SK-N-SH (cell line): ENCODE measurements at regions not wholly inside any gene's neighbourhood (a gene's known extent, or its start where the extent isn't known, plus 50 kb on each side); places are given as distances from the start of the nearest gene placed in this dataset.

Source experiments
- CTCF ChIA-PET: fragments of 300-600, 350-600 bp; formaldehyde crosslinking; extraction: SDS; loops from one replicate; lab custom pipeline; 2021; lab: Yijun Ruan, JAX
- POLR2A ChIA-PET: fragments of 350-600 bp; sonication (Branson Sonifier 250); formaldehyde crosslinking; extraction: SDS; loops from one replicate; lab custom pipeline; 2020; ENCODE audit warnings: antibody characterized with exemption, inconsistent platforms; lab: Yijun Ruan, JAX
- DNase-seq: peaks from one replicate; pipeline ENCODE4 v3.0.0; 2012
- H2AFZ ChIP-seq: fragments of 200-600 bp; sonication (generic); 2 replicates; pipeline ENCODE4 v1.8.1; 2016; ENCODE audit warnings: antibody characterized with exemption, mild to moderate bottlenecking, low read depth
- H3F3A ChIP-seq: fragments of 200-600 bp; sonication (generic); replicated peaks from 2 replicates; pipeline ENCODE3; 2016; ENCODE audit warnings: antibody characterized with exemption, mild to moderate bottlenecking; ENCODE audit not compliant: insufficient read depth
- H3K27ac ChIP-seq, 2 experiments: fragments of 200-500 bp in 1 of 2; fragments of 200-600 bp in 1 of 2; sonication (Bioruptor generic) in 1 of 2; sonication (generic), shearing (Covaris generic) in 1 of 2; 2 replicates each; pipeline versions ENCODE4 v1.5.1 to v1.6.1; 2014 to 2016; ENCODE audit warnings: low read depth in 2 of 2, inconsistent platforms in 1 of 2, low read length in 1 of 2, mild to moderate bottlenecking in 1 of 2, mixed read lengths in 1 of 2
- H3K27me3 ChIP-seq: fragments of 200-600 bp; sonication (generic), shearing (Covaris generic); 2 replicates; pipeline ENCODE4 v1.6.1; 2016; ENCODE audit warnings: mixed run types; ENCODE audit not compliant: insufficient read depth
- H3K36me3 ChIP-seq, 2 experiments: fragments of 200-500 bp in 1 of 2; fragments of 200-600 bp in 1 of 2; sonication (Bioruptor generic) in 1 of 2; sonication (generic) in 1 of 2; replicated peaks in 1 of 2; 2 replicates each; pipeline versions ENCODE3 to v1.5.1; 2014 to 2016; ENCODE audit warnings: low read length in 1 of 2, mild to moderate bottlenecking in 1 of 2; ENCODE audit not compliant: insufficient read depth in 2 of 2, control insufficient read depth in 1 of 2
- H3K4me1 ChIP-seq, 2 experiments: fragments of 200-500 bp in 1 of 2; fragments of 200-600 bp in 1 of 2; sonication (Bioruptor generic) in 1 of 2; sonication (generic), shearing (Covaris generic) in 1 of 2; 2 replicates each; pipeline versions ENCODE4 v1.5.1 to v1.6.1; 2014 to 2016; ENCODE audit warnings: low read depth in 1 of 2, low read length in 1 of 2, mixed run types in 1 of 2; ENCODE audit not compliant: insufficient read depth in 2 of 2, control insufficient read depth in 1 of 2
- H3K4me2 ChIP-seq: fragments of 200-600 bp; sonication (generic), shearing (Covaris generic); 2 replicates; pipeline ENCODE4 v1.6.1; 2017; ENCODE audit warnings: mixed run types
- H3K4me3 ChIP-seq, 2 experiments: fragments of 200-500 bp in 1 of 2; fragments of 200-600 bp in 1 of 2; sonication (Bioruptor generic) in 1 of 2; sonication (generic), shearing (Covaris generic) in 1 of 2; 2 replicates each; pipeline versions ENCODE4 v1.5.1 to v1.8.1; 2014 to 2016; ENCODE audit warnings: low read depth in 2 of 2, inconsistent platforms in 1 of 2, low read length in 1 of 2, mild to moderate bottlenecking in 1 of 2, mixed read lengths in 1 of 2, moderate library complexity in 1 of 2
- H3K79me2 ChIP-seq: fragments of 200-600 bp; sonication (generic); 2 replicates; pipeline ENCODE4 v1.8.1; 2017; ENCODE audit warnings: mild to moderate bottlenecking; ENCODE audit not compliant: insufficient read depth
- H3K9ac ChIP-seq: fragments of 200-600 bp; sonication (generic); 2 replicates; pipeline ENCODE4 v1.6.1; 2017; ENCODE audit warnings: mixed run types
- H3K9me2 ChIP-seq: fragments of 200-600 bp; sonication (generic); 2 replicates; pipeline ENCODE4 v1.6.1; 2017; ENCODE audit warnings: mixed run types
- H3K9me3 ChIP-seq: fragments of 200-600 bp; sonication (generic); 2 replicates; pipeline ENCODE4 v1.6.1; 2017; ENCODE audit warnings: mixed run types, mild to moderate bottlenecking, moderate library complexity
- H4K20me1 ChIP-seq: fragments of 200-600 bp; sonication (generic); 2 replicates; pipeline ENCODE4 v1.6.1; 2017; ENCODE audit warnings: mild to moderate bottlenecking, mixed run types; ENCODE audit not compliant: insufficient read depth
- CHD2 ChIP-seq: fragments of 150-350 bp; IDR thresholded peaks from 2 replicates; pipeline ENCODE4 v1.6.1; 2018; ENCODE audit warnings: low read length; ENCODE audit not compliant: partially characterized antibody
- EP300 ChIP-seq, 2 experiments: IDR thresholded peaks; 2 replicates each; pipeline versions ENCODE4 v1.4.0 to v1.6.1; 2012; ENCODE audit warnings: borderline replicate concordance in 1 of 2, low read depth in 1 of 2, low read length in 1 of 2
- FOSL2 ChIP-seq: IDR thresholded peaks from 2 replicates; pipeline ENCODE4 v1.4.0; 2012; ENCODE audit warnings: low read depth, mild to moderate bottlenecking, moderate library complexity, borderline replicate concordance
- GATA2 ChIP-seq: sonication (generic); formaldehyde crosslinking; IDR thresholded peaks from 2 replicates; pipeline ENCODE4 v1.5.0; 2020; ENCODE audit warnings: mild to moderate bottlenecking, missing genetic modification reagents
- JUND ChIP-seq: IDR thresholded peaks from 2 replicates; pipeline ENCODE4 v1.4.0; 2012
- MXI1 ChIP-seq: IDR thresholded peaks from 2 replicates; pipeline ENCODE4 v1.6.1; 2012; ENCODE audit warnings: mild to moderate bottlenecking, low read depth, low read length, improper control_type of control experiment
- NFIC ChIP-seq: IDR thresholded peaks from 2 replicates; pipeline ENCODE4 v1.4.0; 2012; ENCODE audit warnings: borderline replicate concordance
- NRF1 ChIP-seq: IDR thresholded peaks from 2 replicates; pipeline ENCODE4 v1.6.1; 2012; ENCODE audit warnings: low read depth, mild to moderate bottlenecking, low read length
- RAD21 ChIP-seq: IDR thresholded peaks from 2 replicates; pipeline ENCODE4 v1.6.1; 2012; ENCODE audit warnings: mild to moderate bottlenecking, low read length
- RCOR1 ChIP-seq: fragments of 150-350 bp; IDR thresholded peaks from 2 replicates; pipeline ENCODE4 v1.6.1; 2017; ENCODE audit warnings: antibody characterized with exemption, low read length
- RFX5 ChIP-seq: IDR thresholded peaks from 2 replicates; pipeline ENCODE4 v1.6.1; 2012; ENCODE audit warnings: mild to moderate bottlenecking, improper control_type of control experiment, low read length
- RXRA ChIP-seq: IDR thresholded peaks from 2 replicates; pipeline ENCODE4 v1.4.0; 2012; ENCODE audit warnings: low read depth, mild to moderate bottlenecking, borderline replicate concordance
- TCF12 ChIP-seq: IDR thresholded peaks from 2 replicates; pipeline ENCODE4 v1.4.0; 2012
- TEAD4 ChIP-seq: IDR thresholded peaks from 2 replicates; pipeline ENCODE4 v1.4.0; 2012; ENCODE audit warnings: mild to moderate bottlenecking, borderline replicate concordance; ENCODE audit not compliant: insufficient read depth
- YY1 ChIP-seq: IDR thresholded peaks from 2 replicates; pipeline ENCODE4 v1.4.0; 2012; ENCODE audit warnings: low read depth, mild to moderate bottlenecking
- WGBS: methylation state at CpG from one replicate; pipeline ENCODE4 v1.1.6; 2017; ENCODE audit warnings: low lambda C conversion rate; 5-methylcytosine and 5-hydroxymethylcytosine counted together
- TF ChIP-seq, protein P1 (sequence below): IDR thresholded peaks from 2 replicates; pipeline ENCODE4; 2012
- TF ChIP-seq, protein P2 (sequence below): IDR thresholded peaks from 2 replicates; pipeline ENCODE4 v1.4.0; 2012; ENCODE audit warnings: low read depth, borderline replicate concordance
- TF ChIP-seq, protein P3 (sequence below): IDR thresholded peaks from 2 replicates; pipeline ENCODE4 v1.4.0; 2012; ENCODE audit warnings: low read depth, borderline replicate concordance
- TF ChIP-seq, protein P4 (sequence below): IDR thresholded peaks from 2 replicates; pipeline ENCODE4 v1.4.0; 2012; ENCODE audit warnings: low read depth

DNA sequence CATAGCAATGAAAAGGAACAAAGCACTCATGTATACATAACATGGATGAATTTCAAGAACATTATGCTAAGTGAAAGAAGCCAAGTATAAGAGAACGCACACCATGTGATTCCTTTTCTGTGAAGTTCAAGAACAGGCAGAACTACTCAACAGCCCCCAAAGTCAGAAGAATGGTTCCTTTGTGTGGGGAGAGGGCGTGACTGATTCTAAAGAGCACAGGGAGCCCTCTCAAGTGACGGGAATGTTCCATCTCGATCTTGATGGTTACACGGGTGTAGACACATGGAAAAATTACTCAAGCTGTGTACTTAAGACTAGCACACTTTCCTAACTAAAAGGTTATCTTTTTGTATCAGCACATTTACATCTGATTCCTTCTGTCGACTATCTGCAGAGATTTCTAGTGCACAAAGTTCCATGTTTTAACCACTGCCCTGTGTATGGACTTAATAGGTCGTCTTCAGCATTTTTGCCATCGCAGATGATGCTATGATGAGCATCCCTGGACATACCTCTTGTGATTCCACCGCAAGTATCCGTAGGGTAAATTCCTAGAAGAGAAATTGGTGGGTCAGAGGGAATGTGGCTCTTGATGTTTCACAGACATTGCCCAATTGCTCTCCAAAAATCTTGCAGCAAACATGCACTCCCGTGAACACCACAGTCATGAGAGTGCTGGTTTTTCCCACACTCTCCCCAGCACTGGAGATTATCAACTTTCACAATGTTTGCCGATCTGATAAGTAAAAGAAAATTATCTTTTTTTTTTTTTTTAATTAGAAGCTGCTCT lies 279.3 kb downstream of the BMP7 start:
- DNase-seq = no peak
- Histone ChIP-seq H3K9ac (no peak overlapping the region), H3F3A (no peaks in the 10 kb centered on the region), H2AFZ (no peak overlapping the region), H3K4me3 (no peak overlapping the region), H3K79me2 (no peaks in the 10 kb centered on the region), H3K27me3 (peaks cover 27% of the 10 kb centered on the region; the same call in 1 of the 2 replicates), H3K9me2 (no peaks in the 10 kb centered on the region), H3K4me1 (no peaks in the 10 kb centered on the region)
- ChIA-PET POLR2A (no interaction called here), CTCF (interaction anchor here (1.0 to 1.7 kb wide), 3 partner anchors 8 to 436 kb away, joined by 3 to 5 read pairs (median 4); no protein-coding TSS in a partner anchor)
- TF ChIP-seq RFX5 (no peak), CHD2 (no peak), NFIC (no peak), NRF1 (no peak), GATA2 (CRISPR knock-in tag) (no peak), TCF12 (no peak), TEAD4 (no peak), RCOR1 (no peak), FOSL2 (no peak), YY1 (no peak), EP300 (IDR thresholded peaks at IDR 0.05; ENCODE audit: borderline replicate concordance in 1 of 2, low read depth in 1 of 2, low read length in 1 of 2) (no peak), RAD21 (no peak), RXRA (no peak), MXI1 (no peak), JUND (no peak)
- TF ChIP-seq, protein P1, sequence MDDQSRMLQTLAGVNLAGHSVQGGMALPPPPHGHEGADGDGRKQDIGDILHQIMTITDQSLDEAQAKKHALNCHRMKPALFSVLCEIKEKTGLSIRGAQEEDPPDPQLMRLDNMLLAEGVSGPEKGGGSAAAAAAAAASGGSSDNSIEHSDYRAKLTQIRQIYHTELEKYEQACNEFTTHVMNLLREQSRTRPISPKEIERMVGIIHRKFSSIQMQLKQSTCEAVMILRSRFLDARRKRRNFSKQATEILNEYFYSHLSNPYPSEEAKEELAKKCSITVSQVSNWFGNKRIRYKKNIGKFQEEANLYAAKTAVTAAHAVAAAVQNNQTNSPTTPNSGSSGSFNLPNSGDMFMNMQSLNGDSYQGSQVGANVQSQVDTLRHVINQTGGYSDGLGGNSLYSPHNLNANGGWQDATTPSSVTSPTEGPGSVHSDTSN = no peak
- TF ChIP-seq, protein P2, sequence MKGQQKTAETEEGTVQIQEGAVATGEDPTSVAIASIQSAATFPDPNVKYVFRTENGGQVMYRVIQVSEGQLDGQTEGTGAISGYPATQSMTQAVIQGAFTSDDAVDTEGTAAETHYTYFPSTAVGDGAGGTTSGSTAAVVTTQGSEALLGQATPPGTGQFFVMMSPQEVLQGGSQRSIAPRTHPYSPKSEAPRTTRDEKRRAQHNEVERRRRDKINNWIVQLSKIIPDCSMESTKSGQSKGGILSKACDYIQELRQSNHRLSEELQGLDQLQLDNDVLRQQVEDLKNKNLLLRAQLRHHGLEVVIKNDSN = no peak
- TF ChIP-seq, protein P3, sequence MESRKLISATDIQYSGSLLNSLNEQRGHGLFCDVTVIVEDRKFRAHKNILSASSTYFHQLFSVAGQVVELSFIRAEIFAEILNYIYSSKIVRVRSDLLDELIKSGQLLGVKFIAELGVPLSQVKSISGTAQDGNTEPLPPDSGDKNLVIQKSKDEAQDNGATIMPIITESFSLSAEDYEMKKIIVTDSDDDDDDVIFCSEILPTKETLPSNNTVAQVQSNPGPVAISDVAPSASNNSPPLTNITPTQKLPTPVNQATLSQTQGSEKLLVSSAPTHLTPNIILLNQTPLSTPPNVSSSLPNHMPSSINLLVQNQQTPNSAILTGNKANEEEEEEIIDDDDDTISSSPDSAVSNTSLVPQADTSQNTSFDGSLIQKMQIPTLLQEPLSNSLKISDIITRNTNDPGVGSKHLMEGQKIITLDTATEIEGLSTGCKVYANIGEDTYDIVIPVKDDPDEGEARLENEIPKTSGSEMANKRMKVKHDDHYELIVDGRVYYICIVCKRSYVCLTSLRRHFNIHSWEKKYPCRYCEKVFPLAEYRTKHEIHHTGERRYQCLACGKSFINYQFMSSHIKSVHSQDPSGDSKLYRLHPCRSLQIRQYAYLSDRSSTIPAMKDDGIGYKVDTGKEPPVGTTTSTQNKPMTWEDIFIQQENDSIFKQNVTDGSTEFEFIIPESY = no peak
- TF ChIP-seq, protein P4, sequence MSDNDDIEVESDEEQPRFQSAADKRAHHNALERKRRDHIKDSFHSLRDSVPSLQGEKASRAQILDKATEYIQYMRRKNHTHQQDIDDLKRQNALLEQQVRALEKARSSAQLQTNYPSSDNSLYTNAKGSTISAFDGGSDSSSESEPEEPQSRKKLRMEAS = no peak
- TF ChIP-seq, all 33 proteins: peak for 0
- Histone ChIP-seq H3K4me2 (no peak overlapping the region), H3K9me3 (no peaks in the 10 kb centered on the region), H4K20me1 (no peaks in the 10 kb centered on the region), H3K27ac (no peak overlapping the region), H3K36me3 (no peaks in the 10 kb centered on the region)
- WGBS = 7% methylated on average over 12 of the region's 12 CpGs
